ENCODE measurements at regions not wholly inside any gene's neighbourhood (a gene's known extent, or its start where the extent isn't known, plus 50 kb on each side); places are given as distances from the start of the nearest gene placed in this dataset.
A peak's percentile ranks its signal among the peaks of the same experiment; 100 is the strongest.

DNA sequence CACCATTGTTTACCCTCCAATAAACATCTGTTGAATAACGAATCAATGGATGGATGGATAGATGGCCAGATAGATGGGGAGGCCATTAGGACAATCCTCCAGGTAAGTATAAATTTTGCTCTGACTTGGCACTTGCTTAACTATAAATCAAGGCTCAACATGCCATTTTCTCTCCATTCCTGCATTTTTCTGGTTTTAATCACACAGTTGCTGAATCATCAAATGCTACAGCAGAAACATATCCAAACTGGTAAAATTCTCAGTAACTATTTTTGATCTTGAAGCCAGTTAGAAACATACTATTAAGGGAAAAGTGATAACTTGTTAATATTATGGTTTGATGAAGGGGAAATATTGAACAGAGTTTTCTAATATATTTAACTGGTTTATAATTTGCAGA lies 71.5 kb upstream of the MTAP start:
- H3K4me3 ChIP-seq (replicated peaks; ENCODE audit: low read depth, low read length), result no peak overlapping the region
- TF ChIP-seq, protein P1, sequence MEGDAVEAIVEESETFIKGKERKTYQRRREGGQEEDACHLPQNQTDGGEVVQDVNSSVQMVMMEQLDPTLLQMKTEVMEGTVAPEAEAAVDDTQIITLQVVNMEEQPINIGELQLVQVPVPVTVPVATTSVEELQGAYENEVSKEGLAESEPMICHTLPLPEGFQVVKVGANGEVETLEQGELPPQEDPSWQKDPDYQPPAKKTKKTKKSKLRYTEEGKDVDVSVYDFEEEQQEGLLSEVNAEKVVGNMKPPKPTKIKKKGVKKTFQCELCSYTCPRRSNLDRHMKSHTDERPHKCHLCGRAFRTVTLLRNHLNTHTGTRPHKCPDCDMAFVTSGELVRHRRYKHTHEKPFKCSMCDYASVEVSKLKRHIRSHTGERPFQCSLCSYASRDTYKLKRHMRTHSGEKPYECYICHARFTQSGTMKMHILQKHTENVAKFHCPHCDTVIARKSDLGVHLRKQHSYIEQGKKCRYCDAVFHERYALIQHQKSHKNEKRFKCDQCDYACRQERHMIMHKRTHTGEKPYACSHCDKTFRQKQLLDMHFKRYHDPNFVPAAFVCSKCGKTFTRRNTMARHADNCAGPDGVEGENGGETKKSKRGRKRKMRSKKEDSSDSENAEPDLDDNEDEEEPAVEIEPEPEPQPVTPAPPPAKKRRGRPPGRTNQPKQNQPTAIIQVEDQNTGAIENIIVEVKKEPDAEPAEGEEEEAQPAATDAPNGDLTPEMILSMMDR (IDR thresholded peaks at IDR 0.05; ENCODE audit: low read length, missing control alignments), result no peak
- no peak for DNase-seq (ENCODE audit: low read depth)

DNA sequence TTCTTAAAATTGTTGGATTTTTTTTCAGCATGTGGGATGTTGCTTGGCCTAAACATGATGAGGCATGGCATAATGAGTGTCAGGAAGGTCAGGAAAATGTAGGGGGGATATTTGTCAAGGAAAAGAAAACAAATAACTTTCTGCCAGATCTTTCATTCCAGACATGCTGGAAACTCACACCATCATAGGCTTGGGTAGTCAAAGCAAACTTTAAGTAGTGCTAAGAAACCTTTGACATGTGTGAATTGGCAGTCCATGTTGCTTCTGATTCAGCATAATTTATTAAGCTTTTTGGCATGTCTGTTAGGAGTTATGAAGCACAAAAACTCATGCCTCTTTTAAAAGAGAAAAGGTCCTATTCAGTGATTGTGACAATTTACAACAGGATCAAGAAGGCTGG lies 61.3 kb upstream of the MTAP start:
- peak; percentile 31 for DNase-seq (ENCODE audit: low read depth)
- TF ChIP-seq, protein P1 (IDR thresholded peaks at IDR 0.05; ENCODE audit: low read length, missing control alignments), result no peak
- H3K4me3 ChIP-seq (replicated peaks; ENCODE audit: low read depth, low read length), result no peak overlapping the region

DNA sequence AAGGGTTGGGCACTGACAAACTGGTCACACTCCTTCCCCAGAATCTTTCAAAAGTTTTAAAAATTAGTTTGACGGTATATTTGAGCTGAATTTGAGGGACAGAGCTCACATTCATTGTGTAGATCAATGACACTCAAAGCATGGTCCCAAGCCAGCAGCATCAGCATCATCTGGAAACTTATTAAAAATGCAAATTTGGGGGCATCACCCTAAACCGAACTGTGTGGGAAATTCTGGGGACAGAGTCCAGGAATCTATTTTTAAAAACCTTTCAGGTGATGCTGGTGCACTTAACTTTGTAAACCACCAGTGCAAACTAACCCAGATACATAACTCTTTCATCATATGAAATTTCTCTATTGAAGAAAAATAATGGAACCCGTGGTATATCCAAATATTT lies 58.1 kb upstream of the MTAP start:
- no peak overlapping the region for H3K4me3 ChIP-seq (replicated peaks; ENCODE audit: low read depth, low read length)
- TF ChIP-seq, protein P1 (IDR thresholded peaks at IDR 0.05; ENCODE audit: low read length, missing control alignments), result no peak
- DNase-seq (ENCODE audit: low read depth), result no peak

DNA sequence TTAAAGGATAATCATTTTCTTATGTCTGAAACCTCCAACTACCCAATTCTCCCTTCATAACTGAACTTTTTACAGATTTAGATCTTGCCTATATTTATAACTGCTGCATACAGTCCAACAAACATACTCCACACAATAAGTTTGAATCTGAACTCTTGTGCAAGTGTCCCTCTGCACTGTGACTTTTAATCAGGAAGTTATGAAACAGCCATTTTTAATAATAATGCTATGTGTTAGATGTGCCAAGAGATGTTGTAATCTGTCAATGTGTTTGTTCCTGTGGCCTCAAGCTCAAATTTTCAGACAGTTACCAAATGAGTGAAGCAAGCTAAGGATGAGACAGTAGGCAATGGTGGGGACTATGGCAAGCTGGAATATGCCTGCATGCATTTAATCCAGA lies 57.6 kb upstream of the MTAP start:
- TF ChIP-seq, protein P1 (IDR thresholded peaks at IDR 0.05; ENCODE audit: low read length, missing control alignments), result no peak
- no peak overlapping the region for H3K4me3 ChIP-seq (replicated peaks; ENCODE audit: low read depth, low read length)
- DNase-seq (ENCODE audit: low read depth), result peak; percentile 89

DNA sequence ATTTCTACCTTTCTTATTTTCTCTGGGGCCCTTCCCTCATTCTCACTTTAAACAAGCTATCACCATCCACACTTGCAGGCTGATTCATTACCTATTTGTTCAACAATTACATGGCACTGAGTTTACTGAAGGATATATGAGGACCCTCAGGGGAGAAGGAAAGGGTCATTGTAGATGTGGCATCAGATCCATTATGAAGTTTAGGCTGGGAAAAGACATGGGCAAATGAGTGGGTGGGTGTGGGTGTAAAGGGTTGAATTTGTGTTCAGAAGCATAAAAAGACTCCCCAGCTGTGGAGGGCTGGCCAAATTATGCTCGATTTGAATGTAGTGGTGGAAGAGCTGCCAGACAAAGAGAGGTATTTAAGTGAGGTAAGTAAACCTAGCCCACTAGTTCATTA lies 55.9 kb upstream of the MTAP start:
- DNase-seq (ENCODE audit: low read depth), result no peak
- H3K4me3 ChIP-seq (replicated peaks; ENCODE audit: low read depth, low read length), result no peak overlapping the region
- TF ChIP-seq, protein P1 (IDR thresholded peaks at IDR 0.05; ENCODE audit: low read length, missing control alignments), result no peak

DNA sequence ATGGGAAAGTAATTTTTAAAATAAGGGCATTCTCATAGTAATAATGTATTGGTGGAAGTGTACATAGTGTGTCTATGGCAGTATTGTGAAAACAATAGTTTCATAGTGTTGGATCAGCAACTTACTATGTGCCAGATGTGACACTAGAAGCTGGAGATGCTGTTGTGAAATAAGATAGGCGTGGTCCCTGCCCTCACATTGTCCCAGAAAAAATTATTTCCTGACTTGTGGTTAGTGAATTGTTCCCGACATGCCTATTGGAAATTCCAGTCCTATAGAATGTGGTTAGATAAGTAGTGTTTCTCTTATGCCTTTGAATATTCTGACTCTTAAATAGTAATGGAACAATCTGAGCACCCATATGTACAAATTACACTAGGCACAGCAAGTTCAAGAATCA lies 55.3 kb upstream of the MTAP start:
- H3K4me3 ChIP-seq (replicated peaks; ENCODE audit: low read depth, low read length), result no peak overlapping the region
- DNase-seq (ENCODE audit: low read depth), result peak; percentile 95
- TF ChIP-seq, protein P1 (IDR thresholded peaks at IDR 0.05; ENCODE audit: low read length, missing control alignments), result no peak

DNA sequence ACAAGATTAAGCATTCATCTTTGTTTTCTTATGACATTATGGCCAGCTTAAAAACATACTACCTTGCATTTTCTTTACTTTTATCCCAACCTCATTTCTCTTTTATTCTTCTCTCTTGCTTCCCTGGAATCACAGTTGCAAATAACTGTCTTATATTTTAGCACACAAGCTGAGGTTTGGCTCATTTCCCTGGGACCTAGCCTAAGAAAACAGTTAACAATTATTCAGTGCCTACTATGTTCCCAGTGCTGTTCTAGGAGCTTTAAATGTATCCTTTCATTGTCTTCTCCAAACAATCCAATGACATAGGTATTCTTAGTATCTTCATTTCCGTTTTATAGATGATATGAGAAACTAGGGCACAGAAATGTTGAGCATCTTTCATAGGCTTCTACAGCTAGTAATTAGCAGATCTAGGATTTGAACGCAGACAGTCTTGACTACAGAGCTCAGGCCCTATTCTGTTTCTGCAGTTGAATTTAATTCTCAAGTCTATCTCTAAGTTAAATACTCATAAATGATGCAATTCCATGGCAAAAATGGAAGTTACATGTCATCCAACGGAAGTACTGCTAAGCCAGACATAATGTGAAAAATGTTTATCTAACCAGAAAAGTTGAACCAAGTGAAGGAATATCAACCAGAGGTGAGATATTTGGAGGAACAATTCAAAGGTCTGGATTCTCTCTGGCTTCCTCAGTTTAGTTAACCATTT lies 52.3 kb upstream of the MTAP start:
- TF ChIP-seq, protein P1 (IDR thresholded peaks at IDR 0.05; ENCODE audit: low read length, missing control alignments), result no peak
- DNase-seq (ENCODE audit: low read depth), result peak; percentile 81
- H3K4me3 ChIP-seq (replicated peaks; ENCODE audit: low read depth, low read length), result no peak overlapping the region
